ENCODE measurements at regions not wholly inside any gene's neighbourhood (a gene's known extent, or its start where the extent isn't known, plus 50 kb on each side); places are given as distances from the start of the nearest gene placed in this dataset.

DNA sequence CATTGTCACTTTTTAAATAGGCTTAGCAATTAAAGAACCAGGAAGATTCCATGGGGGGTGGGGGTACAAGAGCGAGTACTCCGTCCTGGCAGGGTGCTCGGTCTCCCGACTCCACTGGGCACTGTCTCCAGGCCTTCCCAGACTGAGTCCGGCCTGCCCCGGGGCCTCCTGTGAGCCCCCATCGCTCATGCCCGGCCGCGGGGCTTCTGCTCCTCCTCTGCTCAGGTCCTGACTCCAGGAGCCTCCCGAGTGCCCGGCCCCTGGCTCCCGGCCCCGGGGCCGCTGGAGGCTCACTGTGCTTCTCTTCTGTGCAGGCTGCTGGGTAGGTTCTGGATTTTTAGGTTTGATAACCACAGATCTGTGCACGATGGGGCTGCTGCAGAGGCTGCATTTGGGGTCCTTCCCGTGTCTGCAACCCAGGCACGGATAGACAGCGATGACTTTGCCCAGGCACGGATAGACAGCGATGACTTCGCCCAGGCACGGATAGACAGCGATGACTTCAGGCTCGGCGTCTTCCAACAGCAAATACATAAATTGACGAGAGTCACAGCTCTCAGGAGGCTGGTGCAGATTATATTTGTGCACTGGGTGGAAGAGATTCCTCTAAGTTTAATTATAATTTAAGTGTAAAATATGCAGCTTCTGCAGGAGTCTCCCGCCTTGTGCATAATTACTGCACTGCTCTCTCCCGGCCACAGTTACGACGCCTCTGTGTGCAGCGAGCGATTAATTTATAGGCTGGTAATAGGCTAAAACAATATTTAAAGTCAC is 74.8 kb upstream of the RXRA start:
- DNase-seq, result no peak

DNA sequence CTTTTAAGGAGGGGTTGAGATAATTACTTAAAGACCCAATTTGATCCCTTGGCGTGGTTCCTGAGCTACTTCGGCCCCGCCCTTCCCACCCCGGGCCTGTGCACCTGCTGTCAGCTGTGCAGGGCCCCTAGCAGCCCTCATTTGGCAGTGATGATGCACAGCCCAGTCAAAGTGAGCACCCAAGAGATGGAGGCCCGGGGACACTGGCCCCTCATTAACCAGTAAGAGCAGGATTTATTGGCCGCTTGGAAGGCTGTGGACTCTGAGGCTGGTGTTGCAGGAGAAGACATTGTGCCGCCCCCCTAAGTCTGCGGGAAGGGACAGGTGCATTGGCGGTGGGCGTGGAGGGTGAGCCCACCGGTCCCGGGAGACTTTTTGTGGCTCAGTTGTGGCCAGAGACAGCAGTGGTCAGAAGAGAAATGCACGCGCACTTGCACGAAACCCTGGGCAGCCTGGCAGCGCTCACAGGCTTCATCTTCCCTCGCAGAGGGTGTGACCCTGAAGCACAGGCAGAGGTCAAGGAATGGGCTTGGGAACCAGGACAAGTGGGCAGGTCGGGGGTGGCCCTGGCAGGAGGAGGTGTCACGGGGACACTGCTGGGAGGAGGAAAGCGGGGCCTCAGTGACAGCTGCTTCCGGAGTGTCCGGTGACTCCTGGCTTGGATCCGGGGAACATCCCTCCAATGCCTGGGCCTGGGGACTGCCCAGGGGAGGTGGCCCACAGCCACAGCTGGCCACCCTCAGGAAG is 74.0 kb upstream of the RXRA start:
- no peak for DNase-seq

DNA sequence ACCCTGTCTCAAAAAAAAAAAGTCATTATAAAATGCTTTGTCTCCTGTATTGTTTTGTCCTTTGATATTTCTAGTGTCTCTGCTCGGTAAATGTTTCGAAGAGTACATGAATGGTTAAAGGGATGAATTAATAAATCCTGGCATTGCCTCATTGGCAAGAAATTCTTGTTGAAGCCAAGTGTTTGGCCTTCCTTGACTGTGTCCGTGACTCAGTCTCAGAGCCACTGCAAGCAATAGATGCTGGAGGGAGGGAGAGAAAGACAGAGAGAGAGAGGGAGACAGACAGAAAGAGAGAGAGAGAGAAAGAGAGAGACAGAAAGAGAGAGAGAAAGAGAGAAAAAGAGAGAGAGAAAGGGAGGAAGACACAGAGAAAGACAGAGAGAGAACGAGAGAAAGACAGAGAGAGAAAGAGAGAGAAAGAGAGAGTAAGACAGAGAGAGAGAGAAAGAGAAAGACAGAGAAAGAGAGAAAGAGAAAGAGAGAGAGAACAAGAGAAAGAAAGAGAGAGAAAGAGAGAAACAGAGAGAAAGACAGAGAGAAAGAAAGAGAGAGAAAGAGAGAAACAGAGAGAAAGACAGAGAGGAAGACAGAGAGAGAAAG is 72.5 kb upstream of the RXRA start:
- DNase-seq, result no peak

DNA sequence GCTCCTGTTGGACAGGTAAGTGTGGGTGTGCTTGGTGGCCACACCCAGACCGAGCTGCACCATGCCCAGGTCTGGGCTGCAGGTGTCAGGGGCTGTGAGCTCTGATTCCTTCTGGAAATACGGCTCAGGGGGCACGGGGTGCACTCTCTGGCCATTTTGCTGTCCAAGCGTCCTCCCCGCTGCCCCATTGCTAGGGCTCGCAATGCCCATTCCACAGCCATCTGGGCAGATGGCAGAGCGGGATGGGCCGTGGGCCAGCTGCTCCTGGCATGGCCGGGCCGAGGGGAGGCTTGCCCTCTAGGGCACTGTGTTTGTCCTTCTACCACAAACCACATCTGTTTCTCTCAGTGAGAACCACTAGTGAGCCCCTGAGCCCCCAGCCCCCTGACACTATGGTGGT is 67.9 kb upstream of the RXRA start:
- DNase-seq, result no peak

DNA sequence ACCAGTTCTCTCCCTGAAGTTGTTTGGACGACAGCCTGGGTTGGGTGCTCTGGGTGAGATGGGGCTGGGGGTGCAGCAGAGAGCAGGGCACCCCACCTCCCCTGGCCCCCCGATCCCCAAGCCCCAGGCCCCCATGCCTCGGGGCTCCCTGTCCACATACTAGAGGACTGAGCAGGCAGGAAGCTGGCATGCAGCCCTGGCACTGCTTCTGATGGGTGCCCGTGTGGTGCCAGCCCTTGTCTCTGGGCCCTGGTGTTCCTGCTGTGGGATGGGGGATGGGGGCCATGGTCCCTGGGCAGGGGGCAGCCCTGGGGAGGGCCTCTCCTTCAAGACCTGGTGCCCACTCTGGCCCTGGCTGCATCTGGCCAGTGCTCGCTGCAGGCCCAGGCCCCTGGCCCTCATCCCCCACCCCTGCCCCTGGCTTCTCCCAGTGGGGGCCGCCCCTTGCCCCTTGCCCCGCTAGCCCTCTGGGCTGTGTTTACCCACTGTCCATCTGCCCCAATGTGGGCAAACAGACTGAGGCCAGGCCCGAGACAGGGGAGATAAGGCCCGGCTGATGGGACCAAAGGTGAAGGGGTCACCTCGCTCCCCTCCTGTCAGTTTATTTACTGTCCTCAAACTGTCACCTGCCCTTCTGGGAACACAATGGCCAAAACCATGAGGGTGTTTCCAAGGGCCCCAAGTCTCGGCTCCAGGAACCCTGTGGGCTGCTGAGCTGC is 67.3 kb upstream of the RXRA start:
- DNase-seq, result no peak

DNA sequence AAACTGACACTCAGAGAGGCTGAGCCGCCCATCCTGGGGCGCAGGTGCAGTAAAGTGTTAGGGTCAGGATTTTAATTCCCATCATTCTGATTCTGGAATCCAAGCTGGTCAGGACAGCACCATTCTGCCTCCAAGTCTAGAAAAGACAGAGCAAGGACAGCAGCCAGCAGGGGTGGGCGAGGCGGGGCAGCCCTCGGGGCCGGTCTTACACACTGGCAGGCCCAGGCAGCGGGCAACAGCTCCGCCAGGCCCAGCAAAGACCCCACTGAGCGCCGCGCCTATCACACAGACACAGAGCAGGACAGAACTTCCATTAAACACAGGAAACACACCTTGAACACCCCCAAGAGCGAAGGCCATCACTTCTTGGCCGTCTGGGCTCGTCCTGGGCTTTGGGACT is 66.5 kb upstream of the RXRA start:
- no peak for DNase-seq

DNA sequence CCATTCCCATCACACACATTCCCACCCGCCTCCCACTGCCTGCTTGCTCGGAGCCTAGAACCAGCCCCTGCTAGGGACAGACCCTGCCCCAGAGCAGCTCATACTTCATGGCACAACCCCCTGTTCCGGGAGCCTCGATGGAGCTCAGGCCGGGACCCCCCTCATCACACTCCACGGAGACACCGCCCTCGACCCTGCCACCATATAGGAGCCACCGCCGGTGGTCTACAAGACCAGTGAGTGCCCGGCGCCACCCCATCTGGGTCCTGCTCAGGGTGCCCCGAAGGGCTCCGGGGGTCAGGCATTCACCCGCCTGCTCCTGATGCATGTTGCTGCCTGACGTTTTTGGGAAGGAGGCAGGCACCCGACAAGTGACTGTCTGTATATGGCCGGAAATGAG is 65.5 kb upstream of the RXRA start:
- no peak for DNase-seq

DNA sequence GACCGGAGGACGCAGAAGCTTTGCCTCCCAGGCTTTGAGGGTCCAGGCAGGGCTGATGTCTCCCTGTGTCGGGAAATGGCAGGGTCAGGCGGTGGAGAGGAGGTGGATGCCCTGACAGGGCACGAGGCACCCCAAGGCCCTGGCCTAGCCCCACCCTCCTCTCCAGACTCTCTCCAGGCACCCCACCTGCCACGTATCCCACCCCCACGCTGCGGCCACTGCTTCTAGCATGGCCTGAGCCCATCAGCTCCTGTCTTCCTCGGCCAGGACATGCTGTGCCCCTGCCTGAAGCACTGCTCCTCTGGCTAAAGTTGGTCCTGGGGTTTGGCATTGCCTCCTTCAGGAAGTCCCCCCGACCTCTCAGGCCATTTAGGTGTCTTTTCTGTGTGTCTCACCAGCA is 64.2 kb upstream of the RXRA start:
- no peak for DNase-seq

DNA sequence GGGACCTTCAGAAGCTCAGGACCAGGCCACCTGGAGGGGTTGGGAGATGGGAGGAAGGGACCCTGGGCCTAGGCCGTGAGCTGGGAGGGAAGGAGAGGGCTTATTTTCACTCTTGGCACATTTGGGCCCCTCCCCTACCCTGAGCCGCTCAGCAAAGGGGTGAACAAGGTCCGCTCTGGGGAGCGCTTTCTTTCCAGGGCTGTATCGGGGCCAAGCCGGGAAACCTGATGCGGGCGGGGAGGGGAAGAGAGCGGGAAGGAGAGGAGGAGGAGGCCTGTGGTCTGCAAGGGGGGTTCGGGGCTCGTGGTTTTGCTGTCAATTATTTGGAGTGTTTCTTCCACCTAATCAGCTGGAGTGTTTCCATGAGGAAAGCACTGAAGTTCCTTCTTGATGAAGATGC is 62.7 kb upstream of the RXRA start:
- DNase-seq, result no peak

DNA sequence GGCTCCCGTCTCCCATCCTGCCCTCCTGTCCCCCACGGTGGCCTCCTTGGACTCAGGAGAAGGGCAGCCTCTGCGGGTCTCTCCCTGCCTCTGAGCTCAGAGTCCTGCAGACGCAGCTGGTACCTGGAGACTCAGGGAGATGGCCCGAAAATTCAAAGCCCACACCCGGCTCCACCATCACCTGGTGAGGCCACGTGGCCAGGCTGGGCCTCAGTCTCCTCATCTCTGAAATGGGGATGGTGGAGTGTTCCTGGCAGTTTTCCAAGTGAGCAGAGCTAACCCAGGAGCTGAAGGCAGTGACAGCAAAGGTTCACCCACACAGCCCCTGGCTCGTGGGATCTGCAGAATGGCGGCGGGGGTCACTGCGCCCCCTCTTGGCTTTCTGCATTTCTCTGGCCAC is 62.1 kb upstream of the RXRA start:
- DNase-seq, result no peak

DNA sequence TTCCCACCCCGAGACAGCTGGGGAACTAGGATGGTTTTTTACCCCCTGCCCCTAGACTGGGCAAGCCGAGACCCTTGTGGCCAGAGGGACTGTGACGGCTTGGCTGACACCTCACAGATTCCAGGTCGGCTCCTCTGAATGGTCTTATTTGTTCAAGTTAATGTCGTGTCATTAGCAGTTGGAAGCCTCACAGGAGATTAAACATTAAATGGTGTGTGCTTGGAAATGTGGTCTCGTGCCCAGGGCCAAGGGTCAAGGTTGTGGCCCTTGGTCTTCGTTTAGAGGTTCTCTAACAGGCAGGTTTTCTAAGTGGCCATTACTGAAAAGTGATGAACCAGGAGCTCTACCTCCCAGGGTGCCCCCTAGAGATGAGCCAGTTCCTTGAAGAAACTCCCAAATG is 61.2 kb upstream of the RXRA start:
- no peak for DNase-seq

DNA sequence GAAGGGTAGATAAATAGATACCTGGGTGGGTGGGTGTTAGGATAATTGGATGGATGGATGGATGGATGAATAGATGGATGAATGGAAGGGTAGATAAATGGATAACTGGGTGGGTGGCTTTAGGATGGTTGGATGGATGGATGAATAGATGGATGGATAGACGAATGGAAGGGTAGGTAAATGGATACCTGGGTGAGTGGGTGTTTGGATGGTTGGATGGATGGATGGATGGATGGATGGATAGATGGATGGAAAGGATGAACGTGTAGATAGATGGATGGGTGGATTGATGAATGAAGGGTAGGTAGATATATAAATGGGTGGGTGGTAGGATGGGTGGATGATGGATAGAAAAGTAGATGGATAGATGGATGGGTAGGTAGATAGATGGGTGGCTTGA is 59.8 kb upstream of the RXRA start:
- no peak for DNase-seq

DNA sequence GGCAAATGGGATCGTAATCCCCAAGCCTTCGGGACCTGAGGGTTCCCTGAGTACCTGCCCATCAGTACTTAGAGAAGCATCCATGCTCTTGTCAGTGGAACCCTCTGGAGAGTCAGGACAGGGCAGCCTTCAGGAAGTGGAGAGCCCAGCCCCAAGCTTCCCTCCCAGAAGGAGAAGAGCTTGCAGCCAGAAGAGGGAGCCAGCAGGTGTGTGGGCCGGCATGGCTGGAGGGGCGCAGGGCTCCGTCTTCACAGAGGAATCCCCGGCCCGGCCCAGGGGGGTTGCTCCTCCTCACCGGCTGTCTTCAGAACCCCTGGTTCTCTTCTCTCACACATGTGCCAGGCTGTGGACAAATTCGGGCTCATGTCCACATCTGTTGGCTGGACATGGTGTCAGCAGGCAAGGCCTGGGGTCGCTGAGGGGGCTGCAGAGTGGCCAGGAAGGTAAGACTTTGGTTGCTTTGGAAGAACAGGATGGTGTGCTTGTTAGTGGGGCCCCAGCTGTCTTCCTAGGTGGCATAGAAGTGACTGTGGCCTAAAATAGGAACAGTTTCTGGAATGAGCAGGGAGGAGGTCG is 58.9 kb upstream of the RXRA start:
- peak in 1 of 2 donors; percentile 19 for DNase-seq

DNA sequence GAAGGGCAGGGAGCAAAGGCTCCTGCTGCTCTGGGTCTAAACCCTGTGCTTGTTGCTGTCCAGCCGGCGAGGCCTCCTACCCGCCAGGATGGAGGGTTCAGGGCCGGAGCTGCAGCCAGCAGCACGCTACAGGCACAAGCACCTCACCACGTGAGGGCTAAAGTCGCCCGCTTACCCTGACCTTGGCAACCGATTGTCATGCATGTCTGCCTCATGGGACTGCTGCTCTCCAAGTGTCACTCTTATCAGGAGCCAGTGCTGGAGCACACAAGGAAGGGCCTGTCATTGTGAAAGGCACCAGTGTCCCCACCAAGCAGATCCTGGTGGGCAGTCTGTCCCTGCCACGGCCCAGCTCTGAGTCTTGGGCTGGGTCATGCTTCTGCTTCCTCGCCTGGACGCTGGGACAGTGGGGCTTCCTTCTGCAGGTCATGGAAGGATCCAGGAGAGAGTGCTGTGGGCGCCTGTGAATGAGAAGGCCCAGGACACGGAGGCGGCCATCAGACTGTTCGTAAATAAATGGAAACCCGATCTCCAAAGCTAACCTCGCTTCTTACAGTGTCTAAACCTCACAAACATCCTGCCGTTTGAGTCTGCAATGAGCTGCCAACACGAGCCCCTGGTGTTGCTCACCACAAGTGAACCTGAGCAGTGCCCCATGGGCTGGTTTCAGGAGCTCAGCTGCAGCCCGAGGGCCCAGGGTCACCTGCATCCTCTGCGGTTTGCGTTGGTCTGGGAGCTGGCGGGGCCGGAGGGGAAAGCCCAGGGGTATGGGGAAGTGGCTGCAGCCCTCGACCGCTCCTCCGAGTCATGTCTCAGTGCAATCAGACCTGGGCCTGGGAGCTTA is 58.2 kb upstream of the RXRA start:
- DNase-seq, result peak; percentile 46 to 78

DNA sequence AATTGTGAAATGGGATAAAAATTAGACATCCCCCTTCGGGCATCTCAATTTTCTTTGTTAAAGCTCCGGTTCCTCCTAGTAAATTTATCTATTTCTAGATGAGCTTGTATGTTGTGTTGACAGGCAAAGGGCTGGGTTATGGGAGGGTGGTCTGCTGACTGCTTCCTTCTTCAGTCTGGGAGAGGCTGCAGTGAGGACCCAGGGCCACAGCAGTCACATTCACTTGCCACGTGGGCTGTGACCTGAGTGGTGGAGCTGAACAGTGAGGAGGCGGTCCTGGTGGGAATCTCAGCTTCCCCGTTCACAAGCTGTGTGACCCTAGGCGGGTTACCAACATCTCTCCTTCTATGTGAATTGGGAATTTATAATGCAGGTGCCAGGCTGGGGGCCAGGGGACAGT is 57.5 kb upstream of the RXRA start:
- DNase-seq, result peak in 1 of 2 donors; percentile 13

DNA sequence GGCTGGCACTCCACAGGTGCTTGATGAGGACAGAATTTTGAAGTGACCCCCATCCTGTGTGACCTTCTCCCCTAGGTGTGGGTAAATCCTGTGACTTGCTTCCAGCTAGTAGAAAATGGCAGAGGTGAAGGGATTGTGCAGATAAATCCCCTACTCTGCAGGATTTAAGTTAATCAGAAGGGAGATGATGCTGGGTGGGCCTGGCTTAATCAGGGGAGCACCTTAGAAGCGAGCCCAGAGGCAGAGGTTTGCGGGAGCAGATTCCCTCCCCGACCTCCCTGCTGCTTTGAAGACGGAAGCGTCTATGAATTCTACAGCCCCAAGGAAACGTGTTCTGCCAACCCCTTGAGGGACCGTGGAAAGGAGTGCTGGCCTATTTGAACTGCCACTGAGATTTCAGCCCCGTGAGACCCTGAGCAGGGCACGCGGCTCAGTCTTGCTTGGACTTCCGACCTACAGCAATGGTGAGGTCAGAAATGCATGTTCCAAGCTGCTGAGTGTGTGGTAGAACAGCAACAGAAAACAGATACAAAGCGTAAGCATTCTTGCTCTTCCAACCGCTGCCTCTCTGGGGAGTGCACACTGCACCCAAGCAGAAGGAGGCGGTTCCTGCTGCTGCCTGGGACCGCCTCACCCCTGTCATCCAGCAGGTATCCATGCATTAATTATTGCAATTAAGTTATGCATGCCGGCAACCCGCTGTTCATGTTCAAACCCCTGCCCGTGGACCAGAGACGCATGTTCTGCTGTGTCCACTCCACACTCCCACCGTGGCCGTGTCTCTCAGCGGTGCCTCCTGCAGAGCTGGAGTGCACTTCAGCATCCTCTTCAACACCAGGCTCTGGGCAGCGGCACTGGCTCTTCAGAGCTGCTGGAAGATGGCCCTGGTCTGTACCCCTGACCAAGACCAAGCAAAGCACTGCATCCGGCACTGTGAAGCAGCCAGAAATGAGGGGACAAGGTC is 54.6 kb upstream of the RXRA start:
- no peak for DNase-seq

DNA sequence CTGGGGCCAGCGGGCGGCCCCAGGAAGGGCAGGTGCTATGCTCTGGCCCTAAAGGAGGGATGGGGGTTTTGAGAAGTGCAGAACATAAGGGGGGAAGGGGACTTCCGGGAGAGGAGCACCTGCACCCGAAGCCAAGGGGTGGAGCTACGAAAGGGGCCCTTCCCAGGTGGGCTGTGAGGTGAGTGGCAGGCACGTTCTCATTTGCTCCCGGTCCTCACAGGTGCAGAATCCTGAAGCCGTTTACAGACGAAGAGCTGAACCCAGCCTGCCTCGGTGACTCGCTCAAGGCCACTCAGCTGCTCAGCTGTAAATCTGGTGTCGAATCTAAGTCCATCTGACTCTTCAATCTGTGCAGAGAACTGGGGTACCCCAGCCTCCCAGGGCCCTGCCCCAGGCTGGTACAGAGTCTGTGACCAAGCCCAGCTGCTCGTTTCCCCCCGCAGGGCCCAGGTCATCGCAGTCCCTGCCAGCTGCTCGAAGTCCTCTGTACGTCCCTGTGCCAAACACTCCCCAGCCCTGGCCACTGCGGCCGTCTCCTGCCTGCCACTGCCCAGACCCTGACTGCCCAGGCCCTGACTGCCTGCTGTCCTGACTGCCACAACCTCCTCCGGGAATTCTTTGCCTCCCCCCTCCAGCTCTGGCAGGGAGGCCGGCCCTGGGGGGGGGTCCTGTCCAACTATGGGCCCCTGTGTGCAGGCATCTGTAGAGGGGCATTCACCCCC is 53.8 kb upstream of the RXRA start:
- DNase-seq, result no peak

DNA sequence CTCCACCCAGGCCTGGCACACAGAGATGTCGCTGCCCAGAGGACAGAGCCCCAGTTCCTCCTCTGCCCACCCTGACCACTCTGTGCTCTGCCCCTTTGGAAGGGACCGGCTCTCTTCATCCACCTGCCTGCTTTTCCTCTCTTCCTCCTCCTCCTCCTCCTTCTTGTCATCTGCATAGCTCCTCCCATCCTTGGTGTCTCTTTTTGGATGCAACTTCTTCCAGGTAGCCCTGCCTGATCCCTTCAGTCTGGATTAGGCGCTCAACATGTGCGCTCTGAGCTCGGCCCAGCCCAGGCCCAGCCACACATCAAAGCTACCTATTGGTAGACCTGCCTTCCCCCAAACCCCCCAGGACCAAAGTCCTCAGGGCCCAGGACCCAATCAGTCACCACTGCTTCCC is 52.6 kb upstream of the RXRA start:
- DNase-seq, result no peak

DNA sequence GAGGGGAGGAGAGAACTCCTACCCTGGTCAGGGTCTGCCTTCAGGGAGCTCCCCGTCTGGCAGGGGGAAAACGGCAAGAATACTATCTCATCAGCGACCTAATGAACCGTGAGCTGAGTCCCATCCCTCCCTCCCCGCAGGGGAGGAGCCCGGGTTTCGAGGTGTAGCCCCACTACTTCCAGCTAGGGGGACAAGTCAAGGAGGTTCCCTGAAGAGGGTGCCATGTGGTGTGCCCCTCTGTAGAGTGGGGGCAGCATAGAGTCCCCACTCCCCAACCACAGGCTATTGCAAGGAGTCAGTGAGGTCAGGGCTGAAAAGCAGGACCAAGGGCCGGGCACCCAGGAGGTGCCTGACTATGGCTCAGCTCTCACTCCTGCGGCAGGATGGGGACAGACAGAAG is 50.9 kb upstream of the RXRA start:
- DNase-seq, result no peak
